Nephron progenitor cell (in vitro differentiated cells): ENCODE measurements at regions not wholly inside any gene's neighbourhood (a gene's known extent, or its start where the extent isn't known, plus 50 kb on each side); places are given as distances from the start of the nearest gene placed in this dataset.

Source experiments
- DNase-seq: peaks from one replicate; pipeline ENCODE4 v3.0.0; 2021
- H3K27ac Mint-ChIP-seq: 2 replicates; pipeline ENCODE4 v1.8.0; 2021; ENCODE audit warnings: mild to moderate bottlenecking, moderate library complexity, mixed read lengths
- H3K27me3 Mint-ChIP-seq: 2 replicates; pipeline ENCODE4 v1.8.0; 2021; ENCODE audit warnings: mild to moderate bottlenecking, low read depth, mixed read lengths; ENCODE audit not compliant: poor library complexity
- H3K36me3 Mint-ChIP-seq: 2 replicates; pipeline ENCODE4 v1.8.0; 2021; ENCODE audit warnings: low read depth, mixed read lengths
- H3K4me1 Mint-ChIP-seq: 2 replicates; pipeline ENCODE4 v1.8.0; 2021; ENCODE audit warnings: mixed read lengths
- H3K4me3 Mint-ChIP-seq: 2 replicates; pipeline ENCODE4 v1.8.0; 2021; ENCODE audit warnings: mild to moderate bottlenecking, moderate library complexity, mixed read lengths
- H3K9me3 Mint-ChIP-seq: 2 replicates; pipeline ENCODE4 v1.8.0; 2021; ENCODE audit warnings: mild to moderate bottlenecking, moderate library complexity, mixed read lengths
- CTCF ChIP-seq: fragments of 200-600 bp; sonication (generic); IDR thresholded peaks from 2 replicates; pipeline ENCODE4 v1.5.0; 2021; ENCODE audit warnings: antibody characterized with exemption

- Mint-ChIP-seq H3K9me3 (no peaks in the 10 kb centered on the region), H3K27me3 (no peaks in the 10 kb centered on the region), H3K36me3 (no peaks in the 10 kb centered on the region), H3K4me1 (peaks cover 47% of the 10 kb centered on the region), H3K27ac (peak overlapping the region; percentile 81), H3K4me3 (peak overlapping the region; percentile 3)
- no peak for DNase-seq
- TF ChIP-seq CTCF = no peak
Observed at GRCh38 chrX:129071390-129071789, 451.9 kb downstream of the SMARCA1 start.

GRCh38 chrX:129065895-129066294 is 457.4 kb downstream of the SMARCA1 start:
- no peak for DNase-seq
- Mint-ChIP-seq H3K27me3 (no peaks in the 10 kb centered on the region), H3K9me3 (no peaks in the 10 kb centered on the region), H3K4me1 (peaks cover 16% of the 10 kb centered on the region), H3K27ac (no peak overlapping the region), H3K4me3 (no peak overlapping the region), H3K36me3 (no peaks in the 10 kb centered on the region)
- TF ChIP-seq CTCF = no peak

GRCh38 chrX:129058405-129058804 is 464.9 kb downstream of the SMARCA1 start:
- Mint-ChIP-seq H3K4me3 (no peak overlapping the region), H3K36me3 (peaks cover 3% of the 10 kb centered on the region), H3K9me3 (peaks cover 4% of the 10 kb centered on the region), H3K27ac (no peak overlapping the region), H3K4me1 (peaks cover 24% of the 10 kb centered on the region), H3K27me3 (peaks cover 7% of the 10 kb centered on the region)
- TF ChIP-seq CTCF = peak; percentile 20
- no peak for DNase-seq

- no peaks in the 10 kb centered on the region for H3K4me1 Mint-ChIP-seq
- no peak for DNase-seq
- H3K4me3 Mint-ChIP-seq = no peak overlapping the region
- TF ChIP-seq CTCF = no peak
- no peak overlapping the region for H3K27ac Mint-ChIP-seq
- H3K9me3 Mint-ChIP-seq = peaks cover 21% of the 10 kb centered on the region
- peaks cover 17% of the 10 kb centered on the region for H3K36me3 Mint-ChIP-seq
- peaks cover 3% of the 10 kb centered on the region for H3K27me3 Mint-ChIP-seq
Observed at GRCh38 chrX:129043138-129043537, 480.2 kb downstream of the SMARCA1 start.

GRCh38 chrX:129041319-129041718 is 482.0 kb downstream of the SMARCA1 start:
- peaks cover 17% of the 10 kb centered on the region for H3K36me3 Mint-ChIP-seq
- peaks cover 21% of the 10 kb centered on the region for H3K9me3 Mint-ChIP-seq
- TF ChIP-seq CTCF = no peak
- no peak overlapping the region for H3K27ac Mint-ChIP-seq
- H3K4me3 Mint-ChIP-seq = no peak overlapping the region
- H3K27me3 Mint-ChIP-seq = peaks cover 3% of the 10 kb centered on the region
- no peak for DNase-seq
- peaks cover 4% of the 10 kb centered on the region for H3K4me1 Mint-ChIP-seq

- Mint-ChIP-seq H3K4me3 (no peak overlapping the region), H3K36me3 (peaks cover 12% of the 10 kb centered on the region), H3K27me3 (peaks cover 3% of the 10 kb centered on the region), H3K9me3 (peaks cover 15% of the 10 kb centered on the region), H3K4me1 (peaks cover 4% of the 10 kb centered on the region), H3K27ac (no peak overlapping the region)
- no peak for TF ChIP-seq CTCF
- DNase-seq = no peak
Observed at GRCh38 chrX:129040124-129040523, 483.2 kb downstream of the SMARCA1 start.
